Right kidney (tissue), 1 donor: ENCODE measurements at regions not wholly inside any gene's neighbourhood (a gene's known extent, or its start where the extent isn't known, plus 50 kb on each side); places are given as distances from the start of the nearest gene placed in this dataset.
"Not testable (repeated sequence)": the region's sequence is repeated elsewhere in the genome, so short reads cannot be mapped to it uniquely, and the experiment has no call there.

Source experiments
- DNase-seq: peaks from one replicate; pipeline ENCODE4 v3.0.0-alpha.2; 2016

- DNase-seq: not testable (repeated sequence)
Observed at GRCh38 chr2:76697439-76697838, 824.7 kb downstream of the LRRTM4 start.

- DNase-seq: no peak
Observed at GRCh38 chr2:76692908-76693307, 829.3 kb downstream of the LRRTM4 start.

GRCh38 chr2:76688732-76689131 is 833.4 kb downstream of the LRRTM4 start:
- no peak for DNase-seq

- no peak for DNase-seq
Observed at GRCh38 chr2:76687923-76688322, 834.3 kb downstream of the LRRTM4 start.

- DNase-seq: no peak
Observed at GRCh38 chr2:76684756-76685155, 837.4 kb downstream of the LRRTM4 start.

- DNase-seq: no peak
Observed at GRCh38 chr2:76679025-76679396, 843.2 kb downstream of the LRRTM4 start.

GRCh38 chr2:76678383-76679024 is 843.7 kb downstream of the LRRTM4 start:
- DNase-seq: no peak

- DNase-seq: no peak
Observed at GRCh38 chr2:76675212-76675611, 847.0 kb downstream of the LRRTM4 start.

GRCh38 chr2:76672798-76673197 is 849.4 kb downstream of the LRRTM4 start:
- no peak for DNase-seq

- DNase-seq: no peak
Observed at GRCh38 chr2:76669966-76670465, 852.2 kb downstream of the LRRTM4 start.

- no peak for DNase-seq
Observed at GRCh38 chr2:76668279-76668678, 853.9 kb downstream of the LRRTM4 start.

- peak; percentile 8 for DNase-seq
Observed at GRCh38 chr2:76667821-76668271, 854.3 kb downstream of the LRRTM4 start.

GRCh38 chr2:76642129-76642528 is 880.0 kb downstream of the LRRTM4 start:
- no peak for DNase-seq

GRCh38 chr2:76641506-76641905 is 880.7 kb downstream of the LRRTM4 start:
- DNase-seq: no peak

GRCh38 chr2:76640905-76641304 is 881.3 kb downstream of the LRRTM4 start:
- no peak for DNase-seq

- no peak for DNase-seq
Observed at GRCh38 chr2:76639171-76639680, 883.0 kb downstream of the LRRTM4 start.

- no peak for DNase-seq
Observed at GRCh38 chr2:76633276-76633921, 888.8 kb downstream of the LRRTM4 start.

- no peak for DNase-seq
Observed at GRCh38 chr2:76625101-76625500, 897.1 kb downstream of the LRRTM4 start.

- DNase-seq: no peak
Observed at GRCh38 chr2:76613330-76613729, 902.6 kb upstream of the GCFC2 start.

- DNase-seq: no peak
Observed at GRCh38 chr2:76612764-76613163, 902.0 kb upstream of the GCFC2 start.

GRCh38 chr2:76610451-76610850 is 899.7 kb upstream of the GCFC2 start:
- DNase-seq: no peak

GRCh38 chr2:76599732-76600368 is 889.1 kb upstream of the GCFC2 start:
- DNase-seq: peak; percentile 42

GRCh38 chr2:76584474-76584873 is 873.8 kb upstream of the GCFC2 start:
- no peak for DNase-seq
